ENCODE measurements at regions not wholly inside any gene's neighbourhood (a gene's known extent, or its start where the extent isn't known, plus 50 kb on each side); places are given as distances from the start of the nearest gene placed in this dataset.

- no peak for TF ChIP-seq POLR2AphosphoS5 (IDR thresholded peaks at IDR 0.05; ENCODE audit: borderline replicate concordance, low read depth, low read length)
- TF ChIP-seq EZH2 (IDR thresholded peaks at IDR 0.05), result no peak
Measured at GRCh38 chr4:43296946-43297528, 404.5 kb downstream of the GRXCR1 start.

All from SK-N-MC (cell line).